ENCODE measurements at regions not wholly inside any gene's neighbourhood (a gene's known extent, or its start where the extent isn't known, plus 50 kb on each side); places are given as distances from the start of the nearest gene placed in this dataset.

DNA sequence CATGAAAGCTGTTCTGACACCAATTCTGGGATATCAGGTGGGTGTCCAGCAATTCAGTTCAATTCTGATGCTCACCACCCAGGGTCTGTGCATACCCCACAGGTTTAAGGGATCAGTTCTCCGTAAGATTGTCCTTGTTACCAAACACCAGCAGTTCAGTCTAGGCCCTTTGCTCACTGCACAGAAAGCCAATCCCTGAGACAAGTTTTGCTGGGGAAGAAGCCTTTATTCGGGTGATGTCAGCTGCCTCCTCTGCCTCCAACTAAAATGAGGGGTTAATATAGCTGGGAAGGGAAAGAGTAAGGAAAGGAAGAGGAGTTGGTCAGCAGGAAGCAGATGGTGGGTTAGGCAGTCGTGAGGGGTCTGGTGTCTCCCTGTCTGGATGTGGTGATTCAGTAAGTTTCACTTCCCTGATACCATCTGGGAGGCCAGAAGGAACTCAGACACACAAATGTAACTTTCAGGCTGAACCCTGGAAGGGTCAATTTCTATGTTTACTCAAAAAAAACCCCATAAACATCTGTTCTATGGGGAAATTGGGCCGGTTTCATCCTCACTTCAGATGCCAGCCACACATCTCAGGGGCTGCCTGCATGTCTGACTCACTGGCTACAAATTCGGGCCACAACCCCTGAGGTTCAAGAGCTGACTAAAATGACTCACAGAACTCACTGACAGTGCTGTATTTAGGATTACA, 83.3 kb upstream of the PGBD5 start:
- intact Hi-C loops (cut with micrococcal nuclease): no loop called here
- no peak overlapping the region for H3K27ac Mint-ChIP-seq (ENCODE audit: low read depth, unreplicated experiment)
- POLR2A ChIA-PET: no interaction called here
- TF ChIP-seq, protein P1, sequence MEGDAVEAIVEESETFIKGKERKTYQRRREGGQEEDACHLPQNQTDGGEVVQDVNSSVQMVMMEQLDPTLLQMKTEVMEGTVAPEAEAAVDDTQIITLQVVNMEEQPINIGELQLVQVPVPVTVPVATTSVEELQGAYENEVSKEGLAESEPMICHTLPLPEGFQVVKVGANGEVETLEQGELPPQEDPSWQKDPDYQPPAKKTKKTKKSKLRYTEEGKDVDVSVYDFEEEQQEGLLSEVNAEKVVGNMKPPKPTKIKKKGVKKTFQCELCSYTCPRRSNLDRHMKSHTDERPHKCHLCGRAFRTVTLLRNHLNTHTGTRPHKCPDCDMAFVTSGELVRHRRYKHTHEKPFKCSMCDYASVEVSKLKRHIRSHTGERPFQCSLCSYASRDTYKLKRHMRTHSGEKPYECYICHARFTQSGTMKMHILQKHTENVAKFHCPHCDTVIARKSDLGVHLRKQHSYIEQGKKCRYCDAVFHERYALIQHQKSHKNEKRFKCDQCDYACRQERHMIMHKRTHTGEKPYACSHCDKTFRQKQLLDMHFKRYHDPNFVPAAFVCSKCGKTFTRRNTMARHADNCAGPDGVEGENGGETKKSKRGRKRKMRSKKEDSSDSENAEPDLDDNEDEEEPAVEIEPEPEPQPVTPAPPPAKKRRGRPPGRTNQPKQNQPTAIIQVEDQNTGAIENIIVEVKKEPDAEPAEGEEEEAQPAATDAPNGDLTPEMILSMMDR (IDR thresholded peaks at IDR 0.05; ENCODE audit: unreplicated experiment): no peak
- H3K27me3 Mint-ChIP-seq (ENCODE audit: insufficient read depth, unreplicated experiment): peaks cover 5% of the 10 kb centered on the region
- CTCF ChIA-PET: interaction anchor here (0.6 to 0.7 kb wide), 4 partner anchors 74 to 1065 kb away, joined by 3 read pairs; no protein-coding TSS in a partner anchor
- H3K4me1 Mint-ChIP-seq (ENCODE audit: insufficient read depth, unreplicated experiment): peaks cover 15% of the 10 kb centered on the region
- DNase-seq (ENCODE audit: unreplicated experiment): peak; percentile 79
- BruUV-seq (replicated peaks): no TSS peak
- no peak overlapping the region for H3K4me3 Mint-ChIP-seq (ENCODE audit: unreplicated experiment)
- no peaks in the 10 kb centered on the region for H3K36me3 Mint-ChIP-seq (ENCODE audit: insufficient read depth, unreplicated experiment)
- peaks cover 8% of the 10 kb centered on the region for H3K9me3 Mint-ChIP-seq (ENCODE audit: unreplicated experiment)

DNA sequence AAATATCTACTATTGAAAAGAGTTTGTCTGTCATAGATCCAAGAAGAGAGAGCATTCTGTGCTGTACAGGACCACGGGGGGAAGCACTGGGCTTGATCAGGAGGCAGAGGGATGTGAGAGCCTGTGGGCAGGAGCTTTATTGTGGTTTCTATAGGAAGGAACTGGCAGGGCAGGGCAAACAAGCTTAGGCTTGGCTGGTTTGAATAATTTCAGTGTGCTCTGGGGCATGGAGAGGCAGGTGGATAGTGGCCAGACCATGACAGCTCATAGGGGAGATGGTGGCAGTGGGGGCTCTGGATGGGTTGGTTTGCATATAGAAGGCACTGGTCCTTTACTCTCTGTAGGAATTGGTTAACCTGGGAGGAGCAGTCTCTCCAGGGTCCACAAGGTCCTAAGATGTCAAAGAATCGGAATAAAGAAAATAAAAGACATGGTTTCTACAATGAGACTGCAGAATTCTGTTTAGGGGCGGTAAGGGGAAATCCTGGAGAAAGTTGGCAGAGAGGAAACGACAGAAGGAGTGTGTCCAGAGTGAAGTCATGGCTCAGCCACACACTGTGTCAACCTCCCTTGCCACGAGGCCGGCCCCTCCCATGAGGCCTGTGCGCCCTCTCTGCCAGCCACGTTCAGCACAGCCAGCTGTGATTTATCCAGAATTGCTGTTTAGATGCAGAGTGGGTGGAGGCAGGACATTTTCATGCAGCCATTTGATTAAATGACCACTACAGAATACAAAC, 81.7 kb upstream of the PGBD5 start:
- Mint-ChIP-seq H3K27ac (ENCODE audit: low read depth, unreplicated experiment) (no peak overlapping the region), H3K27me3 (ENCODE audit: insufficient read depth, unreplicated experiment) (no peaks in the 10 kb centered on the region), H3K36me3 (ENCODE audit: insufficient read depth, unreplicated experiment) (no peaks in the 10 kb centered on the region), H3K4me3 (ENCODE audit: unreplicated experiment) (no peak overlapping the region), H3K9me3 (ENCODE audit: unreplicated experiment) (peaks cover 8% of the 10 kb centered on the region), H3K4me1 (ENCODE audit: insufficient read depth, unreplicated experiment) (peaks cover 15% of the 10 kb centered on the region)
- no TSS peak for BruUV-seq (replicated peaks)
- CTCF ChIA-PET: no interaction called here
- intact Hi-C loops (cut with micrococcal nuclease): no loop called here
- DNase-seq (ENCODE audit: unreplicated experiment): no peak
- TF ChIP-seq, protein P1 (IDR thresholded peaks at IDR 0.05; ENCODE audit: unreplicated experiment): no peak
- POLR2A ChIA-PET: interaction anchor here (0.6 kb wide), 1 partner anchor 81 kb away, joined by 3 read pairs; no protein-coding TSS in a partner anchor

DNA sequence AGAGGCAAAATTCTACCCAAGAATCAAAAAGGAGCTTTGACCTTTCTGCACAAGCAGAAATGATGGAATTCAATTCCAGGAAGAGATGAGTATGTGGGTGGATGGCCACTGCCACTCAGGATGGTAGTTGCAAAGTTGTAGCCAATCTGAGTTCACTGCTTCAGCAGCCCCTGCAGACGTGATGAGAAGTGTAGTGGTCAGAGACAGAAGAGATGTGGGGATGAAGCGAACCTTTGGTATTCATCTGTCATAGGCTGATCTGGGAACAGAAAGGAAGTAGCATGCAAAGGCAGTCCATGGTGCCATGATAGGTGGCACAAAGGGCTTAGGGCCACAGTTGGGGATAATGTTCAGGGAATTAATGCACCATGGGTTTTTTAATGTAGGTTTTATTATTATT, 81.1 kb upstream of the PGBD5 start:
- no peaks in the 10 kb centered on the region for H3K36me3 Mint-ChIP-seq (ENCODE audit: insufficient read depth, unreplicated experiment)
- no peak overlapping the region for H3K27ac Mint-ChIP-seq (ENCODE audit: low read depth, unreplicated experiment)
- no peaks in the 10 kb centered on the region for H3K27me3 Mint-ChIP-seq (ENCODE audit: insufficient read depth, unreplicated experiment)
- intact Hi-C loops (cut with micrococcal nuclease): no loop called here
- H3K4me1 Mint-ChIP-seq (ENCODE audit: insufficient read depth, unreplicated experiment): peaks cover 16% of the 10 kb centered on the region
- DNase-seq (ENCODE audit: unreplicated experiment): no peak
- TF ChIP-seq, protein P1 (IDR thresholded peaks at IDR 0.05; ENCODE audit: unreplicated experiment): no peak
- CTCF ChIA-PET: no interaction called here
- no peak overlapping the region for H3K4me3 Mint-ChIP-seq (ENCODE audit: unreplicated experiment)
- H3K9me3 Mint-ChIP-seq (ENCODE audit: unreplicated experiment): peaks cover 8% of the 10 kb centered on the region
- BruUV-seq (replicated peaks): no TSS peak
- POLR2A ChIA-PET: no interaction called here

DNA sequence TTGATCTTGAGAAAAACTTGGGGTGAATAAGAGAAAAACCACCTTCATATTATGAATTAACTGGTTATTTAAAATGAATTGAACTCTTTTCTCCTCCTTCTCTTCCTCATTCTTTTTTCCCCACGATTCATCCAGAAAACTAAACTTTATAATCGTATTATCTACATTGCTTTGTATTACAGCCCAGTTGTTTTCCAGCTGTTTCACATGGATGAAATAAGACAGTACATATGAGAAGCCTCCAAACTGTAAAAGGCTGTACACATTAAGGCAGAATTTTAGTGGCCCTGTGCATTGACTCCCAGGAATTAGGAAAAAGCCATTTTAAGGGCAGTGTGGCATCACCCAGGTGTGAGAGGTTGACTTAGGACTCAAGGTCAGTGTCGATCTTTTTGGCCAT, 80.3 kb upstream of the PGBD5 start:
- TF ChIP-seq, protein P1 (IDR thresholded peaks at IDR 0.05; ENCODE audit: unreplicated experiment): no peak
- intact Hi-C loops (cut with micrococcal nuclease): no loop called here

More for the DNA sequence above, 80.3 kb upstream of the PGBD5 start:
- peaks cover 8% of the 10 kb centered on the region for H3K9me3 Mint-ChIP-seq (ENCODE audit: unreplicated experiment)
- no peak overlapping the region for H3K27ac Mint-ChIP-seq (ENCODE audit: low read depth, unreplicated experiment)
- peaks cover 23% of the 10 kb centered on the region for H3K4me1 Mint-ChIP-seq (ENCODE audit: insufficient read depth, unreplicated experiment)
- H3K27me3 Mint-ChIP-seq (ENCODE audit: insufficient read depth, unreplicated experiment): no peaks in the 10 kb centered on the region
- POLR2A ChIA-PET: interaction anchor here (0.7 kb wide), 1 partner anchor 9 kb away, joined by 3 read pairs; no protein-coding TSS in a partner anchor
- no peaks in the 10 kb centered on the region for H3K36me3 Mint-ChIP-seq (ENCODE audit: insufficient read depth, unreplicated experiment)
- no peak overlapping the region for H3K4me3 Mint-ChIP-seq (ENCODE audit: unreplicated experiment)
- no peak for DNase-seq (ENCODE audit: unreplicated experiment)
- BruUV-seq (replicated peaks): no TSS peak
- CTCF ChIA-PET: interaction anchor here (0.7 kb wide), 2 partner anchors 886 to 1499 kb away, joined by 3 read pairs; no protein-coding TSS in a partner anchor

All from MCF 10A (cell line).